Neural crest cell (in vitro differentiated cells): ENCODE measurements at regions not wholly inside any gene's neighbourhood (a gene's known extent, or its start where the extent isn't known, plus 50 kb on each side); places are given as distances from the start of the nearest gene placed in this dataset.

Experiments used
- DNase-seq: peaks from one replicate; pipeline ENCODE4 v3.0.0; 2021; ENCODE audit warnings: low read depth, mixed read lengths, low spot score
- H3K27ac Mint-ChIP-seq: one replicate; pipeline ENCODE4 v1.8.0; 2021; ENCODE audit warnings: mild to moderate bottlenecking, mixed read lengths; ENCODE audit not compliant: unreplicated experiment
- H3K27me3 Mint-ChIP-seq: 2 replicates; pipeline ENCODE4 v1.8.0; 2021; ENCODE audit warnings: low read depth, mild to moderate bottlenecking, mixed read lengths
- H3K36me3 Mint-ChIP-seq: 2 replicates; pipeline ENCODE4 v1.8.0; 2021; ENCODE audit warnings: low read depth, mild to moderate bottlenecking, mixed read lengths
- H3K4me1 Mint-ChIP-seq: 2 replicates; pipeline ENCODE4 v1.8.0; 2021; ENCODE audit warnings: mixed read lengths
- H3K4me3 Mint-ChIP-seq: one replicate; pipeline ENCODE4 v1.8.0; 2021; ENCODE audit warnings: mild to moderate bottlenecking, mixed read lengths
- H3K9me3 Mint-ChIP-seq: 2 replicates; pipeline ENCODE4 v1.8.0; 2021; ENCODE audit warnings: mixed read lengths
- CTCF ChIP-seq: fragments of 200-600 bp; sonication (generic); conservative IDR thresholded peaks from 2 replicates; pipeline ENCODE4 v1.5.0; 2021; ENCODE audit warnings: antibody characterized with exemption, mild to moderate bottlenecking

DNA sequence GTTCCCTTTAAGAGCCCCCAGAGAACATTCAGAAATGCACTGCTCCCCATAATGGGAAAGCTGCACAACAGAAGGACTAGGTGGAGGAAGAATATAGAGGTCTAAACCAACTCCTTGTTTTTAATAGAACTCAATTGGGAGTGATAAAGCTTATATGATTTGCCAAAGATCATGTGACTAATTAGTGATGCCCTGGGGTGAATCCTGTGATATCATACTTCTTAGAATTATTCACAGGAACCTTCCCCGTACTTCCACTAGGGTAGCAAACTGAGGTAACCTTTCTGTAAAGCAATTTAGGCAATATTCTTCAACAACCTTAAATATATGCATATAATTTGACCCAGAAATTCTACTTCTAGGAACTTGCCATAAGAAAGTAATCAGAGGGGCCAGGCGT is 84.4 kb downstream of the TFAP2A start:
- TF ChIP-seq CTCF = no peak
- Mint-ChIP-seq H3K9me3 (no peaks in the 10 kb centered on the region), H3K4me1 (no peaks in the 10 kb centered on the region), H3K27ac (no peak overlapping the region), H3K27me3 (no peaks in the 10 kb centered on the region), H3K4me3 (no peak overlapping the region), H3K36me3 (no peaks in the 10 kb centered on the region)
- no peak for DNase-seq

DNA sequence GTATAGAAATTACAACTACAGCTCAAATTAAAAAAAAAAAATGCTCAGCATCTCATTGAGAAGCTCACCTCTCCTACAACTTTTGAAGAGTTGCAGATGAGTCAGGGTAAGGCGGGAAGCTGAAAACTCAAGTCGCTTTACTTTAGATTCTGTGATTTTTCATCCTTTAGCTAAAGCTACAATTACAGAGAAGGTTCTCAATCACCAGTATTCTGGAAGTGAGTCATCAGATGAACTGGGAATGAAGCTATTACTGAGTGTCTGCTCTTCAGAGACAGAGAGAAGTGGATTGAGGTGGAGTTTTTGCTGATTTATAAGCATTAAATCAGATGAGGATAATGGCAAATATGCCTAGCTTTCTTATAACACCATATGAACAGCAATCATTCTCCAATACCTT is 91.9 kb downstream of the TFAP2A start:
- Mint-ChIP-seq H3K36me3 (no peaks in the 10 kb centered on the region), H3K4me1 (peaks cover 4% of the 10 kb centered on the region)
- DNase-seq = no peak

GRCh38 chr6:10320291-10320690 is 94.6 kb downstream of the TFAP2A start:
- DNase-seq = no peak
- Mint-ChIP-seq H3K4me3 (no peak overlapping the region), H3K36me3 (no peaks in the 10 kb centered on the region), H3K27ac (no peak overlapping the region), H3K27me3 (no peaks in the 10 kb centered on the region), H3K9me3 (no peaks in the 10 kb centered on the region), H3K4me1 (peaks cover 29% of the 10 kb centered on the region)
- no peak for TF ChIP-seq CTCF

More for the DNA sequence above, 91.9 kb downstream of the TFAP2A start:
- Mint-ChIP-seq H3K9me3 (no peaks in the 10 kb centered on the region), H3K4me3 (no peak overlapping the region), H3K27me3 (no peaks in the 10 kb centered on the region), H3K27ac (no peak overlapping the region)
- no peak for TF ChIP-seq CTCF

- H3K27me3 Mint-ChIP-seq = no peaks in the 10 kb centered on the region
- H3K4me3 Mint-ChIP-seq = peak overlapping the region; percentile 36
- H3K4me1 Mint-ChIP-seq = peaks cover 43% of the 10 kb centered on the region
- H3K9me3 Mint-ChIP-seq = no peaks in the 10 kb centered on the region
- peak overlapping the region; percentile 92 for H3K27ac Mint-ChIP-seq
- peak; percentile 36 for DNase-seq
- no peak for TF ChIP-seq CTCF
- no peaks in the 10 kb centered on the region for H3K36me3 Mint-ChIP-seq
These were observed 98.5 kb downstream of the TFAP2A start for GRCh38 chr6:10316373-10316721.

- no peaks in the 10 kb centered on the region for H3K9me3 Mint-ChIP-seq
These were observed 99.1 kb downstream of the TFAP2A start for GRCh38 chr6:10315658-10316372.

More at GRCh38 chr6:10315658-10316372, 99.1 kb downstream of the TFAP2A start:
- peak; percentile 6 for DNase-seq
- Mint-ChIP-seq H3K36me3 (no peaks in the 10 kb centered on the region), H3K27me3 (no peaks in the 10 kb centered on the region), H3K4me3 (peak overlapping the region; percentile 36), H3K4me1 (peaks cover 45% of the 10 kb centered on the region), H3K27ac (peak overlapping the region; percentile 92)
- no peak for TF ChIP-seq CTCF
